HEK293 (cell line): ENCODE measurements at regions not wholly inside any gene's neighbourhood (a gene's known extent, or its start where the extent isn't known, plus 50 kb on each side); places are given as distances from the start of the nearest gene placed in this dataset.

Experiments
- CTCF ChIA-PET: fragments of 350-600 bp; formaldehyde crosslinking; extraction: SDS; loops from one replicate; lab custom pipeline; 2021; ENCODE audit warnings: antibody characterized with exemption; lab: Yijun Ruan, JAX
- POLR2A ChIA-PET: fragments of 300-600 bp; formaldehyde crosslinking; extraction: SDS; loops from one replicate; lab custom pipeline; 2020; ENCODE audit warnings: antibody characterized with exemption, inconsistent platforms; lab: Yijun Ruan, JAX
- H3K27ac ChIP-seq: fragments of 200-500 bp; sonication (Bioruptor generic); 2 replicates; pipeline ENCODE4 v1.5.1; 2014; ENCODE audit warnings: low read depth, low read length, control low read depth, inconsistent platforms; ENCODE audit errors: extremely low read depth
- H3K36me3 ChIP-seq, 2 experiments: fragments of 200-500 bp in 1 of 2; sonication (Bioruptor generic) in 1 of 2; 1 replicate in 1 of 2; 2 replicates in 1 of 2; pipeline ENCODE4 v1.5.1; 2014 to 2017; ENCODE audit warnings: inconsistent platforms in 2 of 2, low read length in 2 of 2; ENCODE audit not compliant: control insufficient read depth in 2 of 2, insufficient read depth in 1 of 2
- H3K4me1 ChIP-seq: fragments of 200-500 bp; sonication (Bioruptor generic); 2 replicates; pipeline ENCODE4 v1.5.1; 2014; ENCODE audit warnings: mild to moderate bottlenecking, low read length, inconsistent platforms; ENCODE audit not compliant: control insufficient read depth, insufficient read depth
- H3K4me3 ChIP-seq: 2 replicates; pipeline ENCODE4 v1.5.1; 2011; ENCODE audit warnings: low read depth, mild to moderate bottlenecking, control low read depth, low read length, moderate library complexity
- H3K9me3 ChIP-seq: fragments of 200-500 bp; sonication (Bioruptor generic); 2 replicates; pipeline ENCODE4 v1.5.1; 2014; ENCODE audit warnings: low read depth, low read length, inconsistent platforms; ENCODE audit not compliant: control insufficient read depth, insufficient read depth
- GLI4 ChIP-seq: fragments of 450-650 bp; formaldehyde crosslinking; IDR thresholded peaks from 2 replicates; pipeline ENCODE4 v1.5.1; 2016; ENCODE audit warnings: missing biosample characterization, missing genetic modification characterization
- SP3 ChIP-seq: fragments of 450-650 bp; formaldehyde crosslinking; IDR thresholded peaks from 2 replicates; pipeline ENCODE4 v1.5.1; 2016; ENCODE audit warnings: missing biosample characterization, missing genetic modification characterization
- ZEB2 ChIP-seq: fragments of 450-650 bp; formaldehyde crosslinking; IDR thresholded peaks from 2 replicates; pipeline ENCODE4 v1.5.1; 2016; ENCODE audit warnings: missing biosample characterization, missing genetic modification characterization
- ZNF148 ChIP-seq: fragments of 450-650 bp; formaldehyde crosslinking; IDR thresholded peaks from 2 replicates; pipeline ENCODE4 v1.5.0; 2017; ENCODE audit warnings: missing biosample characterization, missing genetic modification characterization, borderline replicate concordance
- ZNF174 ChIP-seq: fragments of 450-650 bp; formaldehyde crosslinking; IDR thresholded peaks from 2 replicates; pipeline ENCODE4 v1.5.0; 2017; ENCODE audit warnings: missing biosample characterization, mild to moderate bottlenecking, missing genetic modification characterization
- ZNF362 ChIP-seq: fragments of 450-650 bp; formaldehyde crosslinking; IDR thresholded peaks from 2 replicates; pipeline ENCODE4 v1.5.1; 2016; ENCODE audit warnings: missing biosample characterization, missing genetic modification characterization
- ZNF391 ChIP-seq: fragments of 450-650 bp; formaldehyde crosslinking; IDR thresholded peaks from 2 replicates; pipeline ENCODE4 v1.5.1; 2016; ENCODE audit warnings: low read depth, missing biosample characterization, missing genetic modification characterization, borderline replicate concordance
- ZNF510 ChIP-seq: fragments of 450-650 bp; formaldehyde crosslinking; IDR thresholded peaks from 2 replicates; pipeline ENCODE4 v1.5.1; 2018; ENCODE audit warnings: mild to moderate bottlenecking, missing genetic modification characterization, missing biosample characterization; ENCODE audit not compliant: insufficient replicate concordance
- ZNF560 ChIP-seq: fragments of 450-650 bp; formaldehyde crosslinking; IDR thresholded peaks from 2 replicates; pipeline ENCODE4 v1.5.1; 2017; ENCODE audit warnings: missing biosample characterization, missing genetic modification characterization, borderline replicate concordance
- ZNF623 ChIP-seq: fragments of 450-650 bp; formaldehyde crosslinking; IDR thresholded peaks from 2 replicates; pipeline ENCODE4 v1.5.1; 2016; ENCODE audit warnings: missing biosample characterization, missing genetic modification characterization
- ZNF670 ChIP-seq: fragments of 450-650 bp; formaldehyde crosslinking; IDR thresholded peaks from 2 replicates; pipeline ENCODE4 v1.5.1; 2016; ENCODE audit warnings: missing biosample characterization, missing genetic modification characterization, low read depth
- ZSCAN16 ChIP-seq: fragments of 450-650 bp; formaldehyde crosslinking; IDR thresholded peaks from 2 replicates; pipeline ENCODE4 v1.5.1; 2016; ENCODE audit warnings: missing biosample characterization, missing genetic modification characterization
- TF ChIP-seq, protein P1 (sequence below): fragments of 450-650 bp; formaldehyde crosslinking; IDR thresholded peaks from 2 replicates; pipeline ENCODE4 v1.5.1; 2016; ENCODE audit warnings: missing biosample characterization, missing genetic modification characterization
- TF ChIP-seq, protein P2 (sequence below): fragments of 450-650 bp; formaldehyde crosslinking; IDR thresholded peaks from 2 replicates; pipeline ENCODE4 v1.5.1; 2016; ENCODE audit warnings: missing biosample characterization, missing genetic modification characterization
- TF ChIP-seq, protein P3 (sequence below): fragments of 450-650 bp; formaldehyde crosslinking; optimal IDR thresholded peaks from 2 replicates; pipeline ENCODE3; 2016; ENCODE audit warnings: missing biosample characterization, mild to moderate bottlenecking, missing genetic modification characterization

DNA sequence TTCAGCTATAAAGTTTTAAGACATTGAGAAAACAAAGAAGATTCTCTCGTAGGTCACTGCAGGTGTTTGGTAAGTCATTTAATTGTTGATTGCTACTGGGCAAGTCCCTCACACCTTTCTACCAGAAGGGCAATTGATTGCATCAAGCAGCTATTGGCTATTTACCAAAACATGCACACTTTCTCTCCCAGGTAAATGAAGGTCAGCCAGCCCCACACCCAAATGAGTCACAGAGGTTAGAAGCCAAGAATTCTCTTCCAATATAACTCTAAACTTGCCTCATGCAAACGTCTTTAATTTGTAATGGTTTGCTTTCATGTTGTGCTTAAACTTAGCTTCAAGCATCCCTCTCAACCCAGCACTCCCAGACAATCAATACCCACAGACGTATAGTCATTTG, 475.3 kb upstream of the ADGRL2 start:
- no peak for TF ChIP-seq GLI4 (tag by site-specific recombination)
- peaks cover 5% of the 10 kb centered on the region for H3K4me1 ChIP-seq
- no peak overlapping the region for H3K27ac ChIP-seq
- ChIA-PET POLR2A (no interaction called here), CTCF (no interaction called here)
- H3K36me3 ChIP-seq = no peaks in the 10 kb centered on the region
- no peaks in the 10 kb centered on the region for H3K9me3 ChIP-seq
- H3K4me3 ChIP-seq = no peak overlapping the region

GRCh38 chr1:81323862-81324261, 476.9 kb upstream of the ADGRL2 start:
- H3K36me3 ChIP-seq = no peaks in the 10 kb centered on the region
- ChIA-PET POLR2A (no interaction called here), CTCF (no interaction called here)
- no peaks in the 10 kb centered on the region for H3K9me3 ChIP-seq
- H3K27ac ChIP-seq = no peak overlapping the region
- no peak overlapping the region for H3K4me3 ChIP-seq
- TF ChIP-seq, protein P1, sequence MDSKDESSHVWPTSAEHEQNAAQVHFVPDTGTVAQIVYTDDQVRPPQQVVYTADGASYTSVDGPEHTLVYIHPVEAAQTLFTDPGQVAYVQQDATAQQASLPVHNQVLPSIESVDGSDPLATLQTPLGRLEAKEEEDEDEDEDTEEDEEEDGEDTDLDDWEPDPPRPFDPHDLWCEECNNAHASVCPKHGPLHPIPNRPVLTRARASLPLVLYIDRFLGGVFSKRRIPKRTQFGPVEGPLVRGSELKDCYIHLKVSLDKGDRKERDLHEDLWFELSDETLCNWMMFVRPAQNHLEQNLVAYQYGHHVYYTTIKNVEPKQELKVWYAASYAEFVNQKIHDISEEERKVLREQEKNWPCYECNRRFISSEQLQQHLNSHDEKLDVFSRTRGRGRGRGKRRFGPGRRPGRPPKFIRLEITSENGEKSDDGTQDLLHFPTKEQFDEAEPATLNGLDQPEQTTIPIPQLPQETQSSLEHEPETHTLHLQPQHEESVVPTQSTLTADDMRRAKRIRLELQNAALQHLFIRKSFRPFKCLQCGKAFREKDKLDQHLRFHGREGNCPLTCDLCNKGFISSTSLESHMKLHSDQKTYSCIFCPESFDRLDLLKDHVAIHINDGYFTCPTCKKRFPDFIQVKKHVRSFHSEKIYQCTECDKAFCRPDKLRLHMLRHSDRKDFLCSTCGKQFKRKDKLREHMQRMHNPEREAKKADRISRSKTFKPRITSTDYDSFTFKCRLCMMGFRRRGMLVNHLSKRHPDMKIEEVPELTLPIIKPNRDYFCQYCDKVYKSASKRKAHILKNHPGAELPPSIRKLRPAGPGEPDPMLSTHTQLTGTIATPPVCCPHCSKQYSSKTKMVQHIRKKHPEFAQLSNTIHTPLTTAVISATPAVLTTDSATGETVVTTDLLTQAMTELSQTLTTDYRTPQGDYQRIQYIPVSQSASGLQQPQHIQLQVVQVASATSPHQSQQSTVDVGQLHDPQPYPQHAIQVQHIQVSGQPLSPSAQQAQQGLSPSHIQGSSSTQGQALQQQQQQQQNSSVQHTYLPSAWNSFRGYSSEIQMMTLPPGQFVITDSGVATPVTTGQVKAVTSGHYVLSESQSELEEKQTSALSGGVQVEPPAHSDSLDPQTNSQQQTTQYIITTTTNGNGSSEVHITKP = no peak
- TF ChIP-seq ZNF362 (tag by site-specific recombination) (no peak), ZNF174 (no peak), ZEB2 (tag by site-specific recombination) (no peak)
- peaks cover 5% of the 10 kb centered on the region for H3K4me1 ChIP-seq

GRCh38 chr1:81317191-81317590, 483.5 kb upstream of the ADGRL2 start:
- Histone ChIP-seq H3K9me3 (no peaks in the 10 kb centered on the region), H3K4me1 (no peaks in the 10 kb centered on the region), H3K27ac (no peak overlapping the region), H3K4me3 (no peak overlapping the region), H3K36me3 (no peaks in the 10 kb centered on the region)
- CTCF ChIA-PET = no interaction called here
- TF ChIP-seq, protein P2, sequence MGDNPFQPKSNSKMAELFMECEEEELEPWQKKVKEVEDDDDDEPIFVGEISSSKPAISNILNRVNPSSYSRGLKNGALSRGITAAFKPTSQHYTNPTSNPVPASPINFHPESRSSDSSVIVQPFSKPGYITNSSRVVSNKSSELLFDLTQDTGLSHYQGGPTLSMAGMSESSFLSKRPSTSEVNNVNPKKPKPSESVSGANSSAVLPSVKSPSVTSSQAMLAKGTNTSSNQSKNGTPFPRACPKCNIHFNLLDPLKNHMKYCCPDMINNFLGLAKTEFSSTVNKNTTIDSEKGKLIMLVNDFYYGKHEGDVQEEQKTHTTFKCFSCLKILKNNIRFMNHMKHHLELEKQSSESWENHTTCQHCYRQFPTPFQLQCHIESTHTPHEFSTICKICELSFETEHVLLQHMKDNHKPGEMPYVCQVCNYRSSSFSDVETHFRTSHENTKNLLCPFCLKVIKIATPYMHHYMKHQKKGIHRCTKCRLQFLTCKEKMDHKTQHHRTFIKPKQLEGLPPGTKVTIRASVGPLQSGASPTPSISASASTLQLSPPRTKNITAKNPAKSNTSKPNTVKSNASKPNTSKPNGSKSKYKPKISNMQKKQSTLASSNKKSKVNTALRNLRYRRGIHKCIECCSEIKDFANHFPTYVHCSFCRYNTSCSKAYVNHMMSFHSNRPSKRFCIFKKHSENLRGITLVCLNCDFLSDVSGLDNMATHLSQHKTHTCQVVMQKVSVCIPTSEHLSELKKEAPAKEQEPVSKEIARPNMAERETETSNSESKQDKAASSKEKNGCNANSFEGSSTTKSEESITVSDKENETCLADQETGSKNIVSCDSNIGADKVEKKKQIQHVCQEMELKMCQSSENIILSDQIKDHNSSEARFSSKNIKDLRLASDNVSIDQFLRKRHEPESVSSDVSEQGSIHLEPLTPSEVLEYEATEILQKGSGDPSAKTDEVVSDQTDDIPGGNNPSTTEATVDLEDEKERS = no peak
- TF ChIP-seq ZNF623 (tag by site-specific recombination) (no peak), ZNF510 (tag by site-specific recombination) (no peak), SP3 (tag by site-specific recombination) (no peak), ZNF391 (tag by site-specific recombination) (no peak), ZNF148 (tag by site-specific recombination) (no peak), ZNF560 (tag by site-specific recombination) (no peak), ZSCAN16 (tag by site-specific recombination) (no peak), ZNF670 (no peak)
- TF ChIP-seq, protein P3, sequence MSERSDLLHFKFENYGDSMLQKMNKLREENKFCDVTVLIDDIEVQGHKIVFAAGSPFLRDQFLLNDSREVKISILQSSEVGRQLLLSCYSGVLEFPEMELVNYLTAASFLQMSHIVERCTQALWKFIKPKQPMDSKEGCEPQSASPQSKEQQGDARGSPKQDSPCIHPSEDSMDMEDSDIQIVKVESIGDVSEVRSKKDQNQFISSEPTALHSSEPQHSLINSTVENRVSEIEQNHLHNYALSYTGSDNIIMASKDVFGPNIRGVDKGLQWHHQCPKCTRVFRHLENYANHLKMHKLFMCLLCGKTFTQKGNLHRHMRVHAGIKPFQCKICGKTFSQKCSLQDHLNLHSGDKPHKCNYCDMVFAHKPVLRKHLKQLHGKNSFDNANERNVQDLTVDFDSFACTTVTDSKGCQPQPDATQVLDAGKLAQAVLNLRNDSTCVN (tag by site-specific recombination) = no peak
- POLR2A ChIA-PET = no interaction called here
